ENCODE measurements at regions not wholly inside any gene's neighbourhood (a gene's known extent, or its start where the extent isn't known, plus 50 kb on each side); places are given as distances from the start of the nearest gene placed in this dataset.
"Not testable (repeated sequence)": the region's sequence is repeated elsewhere in the genome, so short reads cannot be mapped to it uniquely, and the experiment has no call there.

- TF ChIP-seq REST (IDR thresholded peaks at IDR 0.05; ENCODE audit: unreplicated experiment), result no peak
Observed at GRCh38 chr3:65138556-65138955, 450.8 kb upstream of the ADAMTS9 start (continued).

GRCh38 chr3:65133752-65134151, 446.0 kb upstream of the ADAMTS9 start:
- H3K4me1 ChIP-seq (ENCODE audit: insufficient read depth); H3K4me1 Mint-ChIP-seq; H4K20me1 ChIP-seq (replicated peaks; ENCODE audit: insufficient read depth); H3F3A ChIP-seq (replicated peaks; ENCODE audit: low read depth); H3K27me3 Mint-ChIP-seq (ENCODE audit: insufficient read depth, low read depth, poor library complexity); H3K36me3 Mint-ChIP-seq (ENCODE audit: low read depth); DNase-seq (ENCODE audit: low spot score); H3K79me2 ChIP-seq (replicated peaks; ENCODE audit: insufficient read depth); H3K27ac ChIP-seq (ENCODE audit: low read depth); H3K27ac Mint-ChIP-seq; H3K9me3 Mint-ChIP-seq; H3K27me3 ChIP-seq (ENCODE audit: insufficient read depth); ATAC-seq; H3K4me3 Mint-ChIP-seq; H2AFZ ChIP-seq; H3K36me3 ChIP-seq (ENCODE audit: insufficient read depth); H3K4me3 ChIP-seq; H3K4me2 ChIP-seq: not testable (repeated sequence)
- peaks cover 19% of the 10 kb centered on the region; the same call in 1 of the 2 replicates for H3K9me2 ChIP-seq (ENCODE audit: insufficient read depth)

GRCh38 chr3:65130782-65131181, 443.0 kb upstream of the ADAMTS9 start:
- Histone ChIP-seq H3K9me2 (ENCODE audit: insufficient read depth) (peaks cover 19% of the 10 kb centered on the region; the same call in 1 of the 2 replicates), H3K4me2 (no peak overlapping the region)
- H3K4me3 Mint-ChIP-seq, result no peak overlapping the region
- no peak for TF ChIP-seq STAT1 (IDR thresholded peaks at IDR 0.05; ENCODE audit: unreplicated experiment)
- TF ChIP-seq ETS1 (IDR thresholded peaks at IDR 0.05), result no peak
- TF ChIP-seq CREB1 (CRISPR knock-in tag; IDR thresholded peaks at IDR 0.05; ENCODE audit: low read depth), result no peak
- no peak for TF ChIP-seq CTCF (conservative IDR thresholded peaks at IDR 0.05; ENCODE audit: low read depth in 2 of 2)
- TF ChIP-seq ZNF331 (CRISPR knock-in tag; IDR thresholded peaks at IDR 0.05; ENCODE audit: low read depth), result no peak
- no peak for TF ChIP-seq REST (IDR thresholded peaks at IDR 0.05; ENCODE audit: unreplicated experiment)
- TF ChIP-seq EZH2phosphoT487 (IDR thresholded peaks at IDR 0.05; ENCODE audit: unreplicated experiment), result no peak

More at GRCh38 chr3:65130782-65131181, 443.0 kb upstream of the ADAMTS9 start:
- H3K9me3 Mint-ChIP-seq, result no peaks in the 10 kb centered on the region
- Histone ChIP-seq H2AFZ (no peak overlapping the region), H4K20me1 (replicated peaks; ENCODE audit: insufficient read depth) (no peaks in the 10 kb centered on the region), H3K27ac (ENCODE audit: low read depth) (no peak overlapping the region), H3F3A (replicated peaks; ENCODE audit: low read depth) (no peaks in the 10 kb centered on the region), H3K79me2 (replicated peaks; ENCODE audit: insufficient read depth) (no peaks in the 10 kb centered on the region), H3K36me3 (ENCODE audit: insufficient read depth) (no peaks in the 10 kb centered on the region), H3K27me3 (ENCODE audit: insufficient read depth) (no peaks in the 10 kb centered on the region), H3K4me1 (ENCODE audit: insufficient read depth) (no peaks in the 10 kb centered on the region), H3K4me3 (no peak overlapping the region)
- H3K4me1 Mint-ChIP-seq, result no peaks in the 10 kb centered on the region
- H3K27ac Mint-ChIP-seq, result no peak overlapping the region
- no peaks in the 10 kb centered on the region for H3K36me3 Mint-ChIP-seq (ENCODE audit: low read depth)
- ATAC-seq (no peak), DNase-seq (ENCODE audit: low spot score) (no peak)
- H3K27me3 Mint-ChIP-seq (ENCODE audit: insufficient read depth, low read depth, poor library complexity), result peaks cover 1% of the 10 kb centered on the region
